ENCODE measurements at regions not wholly inside any gene's neighbourhood (a gene's known extent, or its start where the extent isn't known, plus 50 kb on each side); places are given as distances from the start of the nearest gene placed in this dataset.
"Not testable (repeated sequence)": the region's sequence is repeated elsewhere in the genome, so short reads cannot be mapped to it uniquely, and the experiment has no call there.

- not testable (repeated sequence) for DNase-seq (ENCODE audit: low read depth)
Measured at GRCh38 chr3:14272959-14273560, 94.4 kb downstream of the LSM3 start.

- no peak for DNase-seq (ENCODE audit: low read depth)
Measured at GRCh38 chr3:14273901-14274611, 95.4 kb downstream of the LSM3 start.

GRCh38 chr3:14274612-14274936 is 96.0 kb downstream of the LSM3 start:
- DNase-seq (ENCODE audit: low read depth), result no peak

GRCh38 chr3:14274999-14275961 is 96.7 kb downstream of the LSM3 start:
- DNase-seq (ENCODE audit: low read depth), result no peak

- no peak for DNase-seq (ENCODE audit: low read depth)
Measured at GRCh38 chr3:14275962-14276909, 97.6 kb downstream of the LSM3 start.

- DNase-seq (ENCODE audit: low read depth), result no peak
Measured at GRCh38 chr3:14277557-14277956, 98.9 kb downstream of the LSM3 start.

GRCh38 chr3:14278265-14278798 is 99.7 kb downstream of the LSM3 start:
- DNase-seq (ENCODE audit: low read depth), result no peak

GRCh38 chr3:14278799-14279625 is 100.4 kb downstream of the LSM3 start:
- DNase-seq (ENCODE audit: low read depth), result no peak

- DNase-seq (ENCODE audit: low read depth), result no peak
Measured at GRCh38 chr3:14279626-14280061, 101.0 kb downstream of the LSM3 start.

- no peak for DNase-seq (ENCODE audit: low read depth)
Measured at GRCh38 chr3:14280326-14280725, 101.7 kb downstream of the LSM3 start.

GRCh38 chr3:14281053-14281452 is 102.4 kb downstream of the LSM3 start:
- no peak for DNase-seq (ENCODE audit: low read depth)

GRCh38 chr3:14282001-14282705 is 103.5 kb downstream of the LSM3 start:
- DNase-seq (ENCODE audit: low read depth), result no peak

GRCh38 chr3:14282706-14283075 is 104.1 kb downstream of the LSM3 start:
- DNase-seq (ENCODE audit: low read depth), result no peak

- no peak for DNase-seq (ENCODE audit: low read depth)
Measured at GRCh38 chr3:14283092-14283812, 104.6 kb downstream of the LSM3 start.

- DNase-seq (ENCODE audit: low read depth), result no peak
Measured at GRCh38 chr3:14283813-14284438, 105.3 kb downstream of the LSM3 start.

GRCh38 chr3:14284694-14285547 is 106.3 kb downstream of the LSM3 start:
- no peak for DNase-seq (ENCODE audit: low read depth)

- no peak for DNase-seq (ENCODE audit: low read depth)
Measured at GRCh38 chr3:14285548-14285925, 106.9 kb downstream of the LSM3 start.

Data from GM04503 (cell line).